HG02678 (cell line): ENCODE measurements at regions not wholly inside any gene's neighbourhood (a gene's known extent, or its start where the extent isn't known, plus 50 kb on each side); places are given as distances from the start of the nearest gene placed in this dataset.

Source experiments
- ATAC-seq: cut with Tn5 transposase; IDR thresholded peaks from one replicate; pipeline ENCODE4 v1.9.1; 2021; ENCODE audit warnings: mild to moderate bottlenecking, moderate library complexity; ENCODE audit not compliant: unreplicated experiment

GRCh38 chr10:61548364-61548763 lies 95.2 kb upstream of the TMEM26 start:
- no peak for ATAC-seq

GRCh38 chr10:61547297-61547696 lies 94.1 kb upstream of the TMEM26 start:
- no peak for ATAC-seq

GRCh38 chr10:61545170-61545569 lies 92.0 kb upstream of the TMEM26 start:
- no peak for ATAC-seq

- ATAC-seq: no peak
Measured at GRCh38 chr10:61543831-61544230, 90.7 kb upstream of the TMEM26 start.

- ATAC-seq: no peak
Measured at GRCh38 chr10:61542596-61542995, 89.4 kb upstream of the TMEM26 start.

GRCh38 chr10:61541960-61542359 lies 88.8 kb upstream of the TMEM26 start:
- ATAC-seq: peak; percentile 84

- ATAC-seq: no peak
Measured at GRCh38 chr10:61539876-61540275, 86.7 kb upstream of the TMEM26 start.

GRCh38 chr10:61529208-61529607 lies 76.0 kb upstream of the TMEM26 start:
- no peak for ATAC-seq

GRCh38 chr10:61503051-61503450 lies 49.9 kb upstream of the TMEM26 start:
- no peak for ATAC-seq
